Left ventricle myocardium superior (tissue), 1 donor: ENCODE measurements at regions not wholly inside any gene's neighbourhood (a gene's known extent, or its start where the extent isn't known, plus 50 kb on each side); places are given as distances from the start of the nearest gene placed in this dataset.

Experiments
- ATAC-seq: fragments of 200-7000 bp; cut with Tn5 transposase; one replicate; pipeline ENCODE4 v1.9.1; 2020; ENCODE audit warnings: mild to moderate bottlenecking, moderate library complexity
- DNase-seq: peaks from one replicate; pipeline ENCODE4 v3.0.0-alpha.2; 2020
- intact Hi-C: fragments of 100-400 bp; cut with micrococcal nuclease; formaldehyde crosslinking; loops from one replicate; pipeline ENCODE4 v1.11.0; 2022
- donor health status: DM: no; HTN: yes; CAD: no; lungs with severe emphysema.

DNA sequence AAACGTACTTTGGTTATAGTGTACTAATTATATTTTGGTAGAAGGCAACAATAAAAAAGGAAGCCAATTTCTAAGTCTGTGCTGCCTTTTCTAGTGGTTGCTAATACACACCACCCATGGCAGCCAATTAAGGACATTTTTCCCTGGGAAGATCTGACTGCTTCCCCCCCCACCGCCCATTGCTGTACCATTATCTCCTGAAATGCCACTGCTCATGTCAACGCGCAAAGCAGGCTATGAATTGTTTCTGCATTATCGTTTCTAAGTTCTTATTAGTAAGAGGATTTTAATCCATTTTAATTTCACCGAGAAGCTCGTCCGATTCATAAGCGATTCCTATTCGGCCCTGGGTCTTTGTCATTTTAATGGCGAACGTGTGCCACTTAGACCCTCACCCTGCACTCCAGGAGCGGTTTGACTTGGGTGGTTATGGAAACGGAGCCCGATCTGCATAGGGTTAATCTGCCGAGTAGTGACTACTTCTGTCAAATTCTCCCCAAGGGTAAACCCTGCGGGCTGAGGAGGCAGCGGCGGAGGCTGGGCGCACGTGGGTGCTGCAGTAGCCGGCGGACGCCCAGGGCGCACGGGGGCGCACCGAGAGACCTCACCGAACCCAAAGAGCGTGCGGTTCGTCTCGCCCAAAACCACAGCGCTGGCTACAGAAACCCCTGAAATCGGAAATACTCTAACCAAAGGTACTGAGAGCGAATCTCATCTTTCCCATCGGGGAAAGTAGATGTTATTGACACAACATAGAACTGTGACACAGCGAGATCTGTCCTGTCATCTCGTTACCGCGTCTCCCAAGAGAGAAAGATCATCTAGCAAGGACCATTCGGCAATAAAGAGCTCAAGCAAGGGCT, 55.8 kb upstream of the SHC3 start:
- ATAC-seq = peak; percentile 51
- peak; percentile 36 for DNase-seq
- intact Hi-C loops = no loop called here

DNA sequence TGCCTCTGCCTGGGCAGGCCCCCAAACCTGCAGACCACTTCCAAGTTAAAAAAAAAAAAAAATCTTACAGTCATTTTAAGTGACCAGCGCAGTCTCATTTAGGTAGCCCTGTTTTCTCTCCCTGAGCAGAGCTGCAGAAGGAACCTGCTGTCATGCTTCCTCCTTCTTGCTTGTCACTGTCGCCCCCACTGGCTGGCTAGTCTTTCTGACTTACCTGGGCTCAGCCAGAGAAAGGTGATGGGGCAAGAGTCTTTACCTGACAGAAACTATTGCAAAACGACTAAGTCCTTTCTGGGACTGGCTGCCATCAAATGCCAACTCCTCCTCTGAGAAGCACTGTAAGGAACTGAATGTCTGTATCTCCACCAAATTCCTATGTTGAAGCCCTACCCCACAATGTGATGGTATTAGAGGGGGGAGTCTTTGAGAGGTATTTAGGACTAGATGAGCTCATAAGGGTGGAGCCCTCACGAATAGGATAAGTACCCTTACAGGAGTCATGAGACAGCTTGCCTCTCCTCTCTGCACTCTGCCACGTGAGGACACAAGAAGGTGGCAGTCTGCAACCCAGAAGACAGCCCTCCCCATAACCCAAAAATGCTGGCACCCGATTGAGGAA, 58.4 kb upstream of the SHC3 start:
- DNase-seq (no peak), ATAC-seq (no peak)
- intact Hi-C loops = no loop called here

DNA sequence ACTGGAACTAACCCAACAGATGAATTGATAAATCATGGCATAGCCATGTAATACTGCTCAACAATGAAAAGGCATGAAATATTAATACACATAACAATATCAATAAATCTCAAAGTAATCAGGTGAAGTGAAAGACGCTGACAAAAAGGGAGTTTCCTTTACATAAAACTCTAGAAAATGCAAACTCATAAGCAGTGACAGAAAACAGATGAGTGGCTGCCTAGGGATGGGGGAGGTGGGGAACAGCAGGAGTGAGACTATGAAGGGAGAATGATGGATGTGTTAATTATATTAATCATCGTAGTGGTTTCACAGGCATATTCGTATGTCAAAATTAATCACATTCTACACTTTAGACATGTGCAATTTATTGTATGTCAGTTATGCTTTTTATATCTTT, 59.8 kb upstream of the SHC3 start:
- intact Hi-C loops = no loop called here
- ATAC-seq = no peak
- no peak for DNase-seq

DNA sequence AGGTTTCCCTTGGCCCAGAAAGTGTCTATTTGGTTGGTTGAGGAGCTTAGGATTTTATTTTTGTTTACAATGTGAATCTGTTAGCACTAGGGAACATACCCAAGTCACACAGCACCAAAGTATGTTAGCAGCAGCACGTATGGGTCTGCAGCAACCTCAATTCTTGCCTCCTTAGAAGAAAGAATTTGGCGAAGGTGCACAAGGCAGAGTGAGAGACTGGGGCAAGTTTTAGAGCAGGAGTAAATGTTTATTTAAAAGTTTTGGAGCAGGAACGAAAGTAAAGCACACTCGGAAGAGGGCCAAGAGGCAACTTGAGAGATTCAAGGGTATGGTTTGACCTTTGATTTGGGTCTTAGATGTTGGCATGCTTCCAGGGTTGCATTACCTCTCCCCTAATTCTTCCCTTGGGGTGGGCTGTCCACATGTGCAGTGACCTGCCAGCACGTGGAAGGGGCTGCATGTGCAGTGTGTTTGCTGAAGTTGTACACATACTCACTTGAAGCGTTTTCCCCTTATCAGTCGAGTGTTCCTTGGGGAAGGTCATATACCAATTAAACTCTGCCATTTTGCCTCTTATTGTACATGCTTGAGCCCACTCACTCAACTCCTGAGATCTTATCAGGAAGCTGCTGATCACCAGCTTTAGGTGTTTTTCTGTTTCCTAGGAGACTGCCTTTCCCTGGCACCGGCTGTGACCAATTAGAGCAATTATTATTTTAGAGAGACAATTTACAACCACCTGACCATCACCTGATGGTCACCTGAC, 64.9 kb upstream of the SHC3 start:
- ATAC-seq = no peak
- intact Hi-C loops = no loop called here
- DNase-seq = no peak

DNA sequence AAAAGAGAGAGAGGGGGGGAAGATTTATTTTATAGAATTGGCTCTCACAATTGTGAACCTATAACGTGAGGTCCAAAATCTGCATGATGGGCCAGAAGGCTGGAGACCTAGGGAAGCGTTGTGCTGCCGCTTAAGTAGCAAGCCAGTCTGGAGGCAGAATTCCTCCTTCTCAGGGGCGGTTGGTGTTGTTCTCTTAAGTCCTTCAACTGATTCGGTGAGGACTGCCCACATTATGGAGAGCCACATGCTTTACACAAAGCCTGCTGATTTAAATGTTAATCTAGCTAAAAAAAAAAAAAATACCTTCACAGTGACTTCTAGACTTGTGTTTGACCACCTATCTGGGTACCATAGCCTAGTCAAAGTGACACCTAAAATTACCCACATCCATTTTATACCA, 64.2 kb upstream of the CKS2 start:
- DNase-seq = no peak
- no peak for ATAC-seq
- intact Hi-C loops = no loop called here

DNA sequence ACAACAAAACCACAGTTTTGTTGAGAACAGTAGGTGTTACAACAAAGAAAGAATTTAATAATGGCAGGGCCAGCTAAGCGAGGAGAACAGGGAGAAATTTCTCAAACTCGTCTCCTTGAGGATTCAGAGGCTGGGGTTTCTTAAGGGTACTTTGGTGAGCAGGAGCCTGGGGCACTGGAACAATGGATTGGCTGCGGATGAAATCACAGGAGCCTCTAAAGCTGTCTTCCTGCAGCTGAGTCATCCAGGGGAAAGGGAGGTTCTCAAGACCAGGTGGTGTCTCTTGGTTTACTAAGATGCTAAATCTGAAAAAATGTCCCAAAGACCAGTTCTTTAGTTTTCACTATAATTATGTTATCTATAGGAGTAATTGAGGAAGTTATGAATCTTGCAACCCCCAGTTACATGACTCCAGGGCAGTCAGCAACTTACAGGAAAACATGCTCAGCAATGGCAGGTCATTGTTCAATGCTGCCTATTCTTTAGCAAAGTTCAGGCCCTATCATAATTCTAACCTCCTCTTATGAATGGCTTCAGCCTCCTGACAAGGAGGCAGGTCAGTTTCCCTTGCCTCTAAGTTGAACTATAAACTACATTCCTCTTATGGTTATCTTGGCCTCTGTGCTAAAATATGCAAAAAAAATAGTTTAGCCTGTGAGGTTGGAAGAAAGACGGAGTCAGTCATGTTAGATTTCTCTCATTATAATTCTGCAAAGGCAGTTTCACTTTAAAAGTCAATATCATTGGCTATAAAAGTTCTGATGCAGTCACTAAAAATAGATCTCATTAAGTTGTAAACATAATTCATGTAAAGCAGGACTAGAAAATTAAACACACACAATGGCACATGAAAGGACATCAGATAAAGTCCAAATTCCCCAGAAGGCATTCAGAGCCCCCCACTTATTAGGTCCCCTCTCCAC, 63.3 kb upstream of the CKS2 start:
- intact Hi-C loops = no loop called here
- no peak for DNase-seq
- no peak for ATAC-seq

DNA sequence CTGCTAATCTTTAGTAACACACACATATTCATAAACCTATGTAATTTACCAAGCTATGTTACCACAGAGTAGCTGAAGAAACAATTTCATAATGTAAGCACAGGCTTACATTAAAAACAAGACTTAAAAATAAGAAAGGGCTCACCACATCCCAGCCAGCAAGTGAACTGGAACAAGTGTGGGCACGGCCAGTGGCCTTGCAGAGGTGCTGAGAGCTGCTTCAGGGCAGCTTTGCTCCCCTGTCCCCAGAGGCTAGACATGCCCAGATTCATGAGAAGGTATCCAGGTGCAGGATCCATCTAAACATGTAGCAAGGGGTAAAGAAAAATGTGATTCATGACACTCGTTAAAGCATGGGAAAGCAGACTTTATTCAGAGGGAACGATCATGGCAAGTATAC, 62.0 kb upstream of the CKS2 start:
- intact Hi-C loops = no loop called here
- DNase-seq = no peak
- ATAC-seq = no peak

DNA sequence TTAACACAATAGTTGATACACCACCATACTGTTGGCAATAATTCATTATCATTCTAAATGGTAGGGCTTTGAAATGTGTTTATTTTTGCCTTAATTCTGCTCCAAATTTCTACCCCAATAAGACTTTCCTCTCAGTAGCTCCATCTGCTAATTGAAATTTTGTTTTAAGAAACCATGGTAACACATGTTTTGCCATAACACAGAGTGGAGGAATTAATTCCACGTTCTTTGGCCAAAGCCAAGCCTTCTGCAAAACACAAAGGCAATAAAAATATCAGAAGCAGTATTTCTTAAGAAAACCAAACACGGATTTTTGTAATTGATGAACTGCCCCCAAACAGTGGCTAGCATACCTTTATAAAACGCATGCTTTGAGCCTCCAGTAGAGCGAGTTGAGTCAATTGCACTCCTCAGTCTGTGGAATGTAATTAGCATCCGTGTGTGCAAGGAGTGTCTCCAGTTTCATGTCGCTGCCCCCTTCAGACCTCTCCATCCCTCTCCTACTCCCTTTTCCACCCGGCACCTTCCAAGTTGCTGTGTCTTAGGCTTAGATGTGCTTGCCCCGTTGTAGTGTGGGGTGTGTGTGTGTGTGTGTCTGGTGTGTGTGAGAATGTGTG, 58.2 kb upstream of the CKS2 start:
- ATAC-seq (no peak), DNase-seq (no peak)
- intact Hi-C loops = no loop called here

DNA sequence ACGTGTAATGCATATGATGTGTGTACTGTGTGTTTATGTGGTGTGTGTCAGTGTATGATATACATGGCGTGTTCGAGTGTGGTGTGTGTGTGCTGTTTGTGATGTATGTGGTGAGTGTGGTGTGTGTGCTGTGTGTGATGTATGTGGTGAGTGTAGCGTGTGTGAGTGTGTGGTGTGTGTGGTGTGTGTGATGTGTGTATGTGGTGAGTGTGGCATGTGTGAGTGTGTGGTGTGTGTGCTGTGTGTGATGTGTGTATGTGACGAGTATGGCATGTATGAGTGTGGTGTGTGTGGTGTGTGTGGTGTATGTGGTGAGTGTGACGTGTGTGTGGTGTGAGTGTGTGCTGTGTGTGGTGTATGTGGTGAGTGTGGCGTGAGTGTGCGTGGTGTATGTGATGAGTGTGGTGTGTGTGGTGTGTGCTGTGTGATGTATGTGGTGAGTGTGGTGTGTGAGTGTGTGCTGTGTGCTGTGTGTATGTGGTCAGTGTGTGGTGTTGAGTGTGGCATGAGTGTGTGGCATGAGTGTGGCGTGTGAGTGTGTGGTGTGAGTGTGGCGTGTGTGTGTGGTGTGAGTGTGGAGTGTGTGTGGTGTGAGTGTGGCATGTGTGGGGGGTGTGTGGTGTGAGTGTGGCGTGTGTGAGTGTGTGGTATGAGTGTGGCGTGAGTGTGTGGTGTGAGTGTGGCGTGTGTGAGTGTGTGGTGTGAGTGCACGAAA, 56.8 kb upstream of the CKS2 start:
- ATAC-seq = no peak
- no peak for DNase-seq
- intact Hi-C loops = no loop called here

DNA sequence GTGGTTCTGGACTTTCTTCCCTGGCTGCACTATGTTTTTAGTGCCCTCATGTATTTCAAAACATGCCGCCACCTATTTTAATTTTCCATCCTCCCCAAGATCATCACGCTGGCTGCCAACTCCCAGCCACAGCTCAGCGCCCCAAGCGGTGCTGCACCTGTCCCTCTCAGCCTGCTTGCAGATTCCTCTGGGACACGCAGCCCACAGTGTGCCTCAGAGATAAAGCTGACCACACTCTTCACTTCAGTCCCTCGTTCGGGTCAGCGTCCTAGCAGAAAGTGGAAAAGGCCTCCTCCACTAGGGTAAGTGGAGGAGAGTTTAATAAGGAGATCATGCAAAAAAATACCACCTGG, 56.2 kb upstream of the CKS2 start:
- DNase-seq = no peak
- ATAC-seq = no peak
- intact Hi-C loops = no loop called here

DNA sequence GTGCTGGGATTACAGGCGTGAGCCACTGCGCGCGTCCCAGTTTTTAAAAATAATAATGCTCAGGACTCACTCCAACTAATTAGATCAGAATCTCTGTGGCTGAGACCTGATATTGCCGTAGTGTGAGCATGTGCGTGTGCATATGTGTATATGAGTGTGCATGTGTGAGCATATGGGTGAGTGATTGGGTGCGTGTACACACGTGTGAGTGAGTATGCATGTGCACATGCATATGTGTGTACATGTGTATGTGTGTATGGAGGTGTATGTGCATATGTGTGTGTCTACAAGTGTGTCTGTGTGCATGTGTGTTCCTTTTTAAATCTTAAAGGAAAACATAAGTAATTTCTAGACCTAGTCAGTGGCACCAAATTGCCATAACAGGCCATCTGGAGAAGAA, 54.8 kb upstream of the CKS2 start:
- ATAC-seq (no peak), DNase-seq (no peak)
- intact Hi-C loops = no loop called here

DNA sequence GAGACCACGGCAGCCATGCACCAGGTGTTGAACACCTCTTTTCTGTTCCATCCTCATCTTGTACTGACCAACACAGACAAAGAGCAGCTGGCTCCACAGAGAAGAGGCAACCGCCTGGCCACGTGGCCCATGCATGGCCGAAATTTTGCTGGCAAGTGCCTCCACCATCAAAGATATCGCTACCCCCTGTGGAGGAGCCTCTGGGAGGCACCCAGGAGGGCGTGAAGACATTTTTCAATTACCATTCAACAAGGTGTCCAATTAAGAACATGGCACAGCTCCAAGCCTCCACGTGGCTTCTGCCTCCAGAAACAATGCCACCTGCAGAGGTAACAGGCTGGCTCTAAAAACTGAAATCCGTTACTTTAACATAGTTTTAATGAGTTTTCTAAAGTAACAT, 54.4 kb upstream of the CKS2 start:
- ATAC-seq (no peak), DNase-seq (no peak)
- intact Hi-C loops = no loop called here

DNA sequence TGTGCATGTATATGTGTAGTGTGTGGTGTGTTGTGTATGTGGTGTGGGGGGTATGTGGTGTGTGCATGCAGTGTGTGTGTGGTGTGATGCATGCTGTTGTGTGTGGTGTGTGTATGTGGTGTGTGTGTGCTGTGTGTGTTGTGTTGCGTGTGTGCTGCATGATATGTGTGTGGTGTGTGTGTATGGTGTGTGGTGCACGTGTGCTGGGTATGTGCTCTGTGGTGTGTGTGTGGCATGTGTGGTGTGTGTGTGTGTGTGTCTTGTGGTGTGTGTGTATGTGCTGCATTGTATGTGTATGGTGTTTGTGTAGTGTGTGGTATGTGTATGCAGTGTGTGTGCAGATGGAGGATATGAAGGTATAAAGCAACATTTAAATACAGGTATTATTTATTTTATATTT, 50.5 kb upstream of the CKS2 start:
- DNase-seq = no peak
- intact Hi-C loops = no loop called here
- no peak for ATAC-seq
